ENCODE measurements at regions not wholly inside any gene's neighbourhood (a gene's known extent, or its start where the extent isn't known, plus 50 kb on each side); places are given as distances from the start of the nearest gene placed in this dataset.
A peak's percentile ranks its signal among the peaks of the same experiment; 100 is the strongest.

DNA sequence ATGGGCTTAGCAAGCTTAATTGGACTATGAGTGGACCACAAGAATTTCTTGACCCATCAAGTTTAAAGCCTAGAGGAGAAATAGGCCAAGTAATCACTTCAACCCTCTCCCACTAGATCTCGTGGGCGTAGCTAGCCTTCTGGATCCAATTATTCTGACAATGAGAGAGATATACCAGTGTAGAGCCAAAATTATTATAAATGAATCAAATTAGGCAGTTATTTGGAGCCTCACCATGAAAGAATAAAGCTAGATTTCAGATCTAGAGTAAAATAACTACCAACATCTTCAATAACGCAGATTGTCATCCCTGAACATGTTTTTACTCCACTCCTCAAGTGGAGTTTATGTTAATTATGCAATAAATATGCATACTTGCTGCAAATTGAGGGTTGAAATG lies 143.9 kb upstream of the CDH20 start:
- no peak for DNase-seq

- no peak for DNase-seq
Observed at GRCh38 chr18:61194726-61195125, 138.5 kb upstream of the CDH20 start.

- no peak for DNase-seq
Observed at GRCh38 chr18:61196750-61197149, 136.5 kb upstream of the CDH20 start.

DNA sequence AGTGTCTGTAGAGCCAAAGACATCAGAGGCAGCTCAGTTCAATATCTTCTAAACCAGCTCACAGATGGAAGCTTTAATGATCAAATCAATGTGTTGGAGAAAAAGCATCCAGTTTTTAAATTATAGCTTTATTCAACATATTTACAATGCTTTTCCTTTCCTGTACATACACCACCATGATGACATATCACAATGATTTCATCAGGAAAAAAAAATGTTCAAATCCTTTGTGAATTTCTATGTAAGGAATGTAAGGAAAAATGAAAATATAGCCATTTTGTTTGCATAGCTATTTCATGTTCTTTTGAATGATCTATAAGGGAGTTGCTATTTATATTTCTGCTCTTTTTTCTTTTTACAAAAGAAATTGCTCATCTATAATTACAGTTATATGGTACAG lies 134.7 kb upstream of the CDH20 start:
- no peak for DNase-seq

DNA sequence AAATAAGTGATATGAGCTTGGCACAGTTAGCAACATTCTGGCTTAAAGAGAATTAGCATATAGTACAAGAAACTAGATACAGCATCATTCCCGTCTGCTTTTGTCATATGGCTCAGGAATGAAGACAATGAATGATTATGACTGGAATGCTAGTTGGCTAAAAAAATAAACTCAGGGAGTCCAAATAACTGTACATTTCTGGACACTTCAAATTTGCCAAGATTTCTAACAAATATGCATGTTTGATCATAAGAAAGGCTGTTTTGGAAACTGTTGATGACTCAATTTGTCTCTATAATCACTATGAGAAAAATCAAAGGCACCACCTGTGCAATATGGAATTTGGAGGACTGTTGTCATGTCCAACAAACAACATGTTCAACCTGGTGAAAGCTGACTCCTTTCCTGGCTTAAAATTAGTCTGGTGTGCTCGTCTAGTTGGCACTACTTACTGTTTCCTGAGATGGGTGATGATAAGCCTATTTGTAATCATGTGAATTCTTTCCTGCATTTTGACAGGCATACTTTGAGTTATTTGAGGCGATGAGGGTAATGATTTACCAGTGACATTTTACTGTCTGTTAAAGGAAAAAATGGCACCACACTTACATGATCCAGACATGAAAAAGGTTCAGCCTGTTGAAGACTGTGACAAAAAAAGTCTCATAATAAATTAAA lies 133.9 kb upstream of the CDH20 start:
- peak; percentile 19 for DNase-seq

- peak; percentile 69 for DNase-seq
Observed at GRCh38 chr18:61201511-61201910, 131.7 kb upstream of the CDH20 start.

- DNase-seq, result no peak
Observed at GRCh38 chr18:61203151-61203550, 130.1 kb upstream of the CDH20 start.

DNA sequence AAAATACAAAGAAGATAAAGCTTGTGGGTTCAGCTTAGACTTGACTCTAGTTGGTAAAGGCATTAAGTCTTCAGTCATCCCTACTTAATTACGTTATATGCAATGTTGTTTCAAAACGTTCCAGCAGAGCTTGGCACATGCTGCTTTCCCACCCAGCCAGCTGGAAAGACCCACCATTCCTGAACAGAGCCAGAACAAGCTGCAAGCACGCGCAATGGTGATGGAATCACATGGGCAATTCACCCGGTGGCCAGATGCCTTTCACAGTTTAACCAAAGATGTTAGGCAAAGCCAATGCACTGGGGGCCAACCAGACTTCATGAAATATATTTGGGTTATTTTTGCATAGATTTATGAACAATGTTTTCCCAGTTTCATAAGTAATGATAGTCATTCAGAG lies 123.4 kb upstream of the CDH20 start:
- DNase-seq, result peak; percentile 70

GRCh38 chr18:61216051-61216450 lies 117.2 kb upstream of the CDH20 start:
- DNase-seq, result no peak

DNA sequence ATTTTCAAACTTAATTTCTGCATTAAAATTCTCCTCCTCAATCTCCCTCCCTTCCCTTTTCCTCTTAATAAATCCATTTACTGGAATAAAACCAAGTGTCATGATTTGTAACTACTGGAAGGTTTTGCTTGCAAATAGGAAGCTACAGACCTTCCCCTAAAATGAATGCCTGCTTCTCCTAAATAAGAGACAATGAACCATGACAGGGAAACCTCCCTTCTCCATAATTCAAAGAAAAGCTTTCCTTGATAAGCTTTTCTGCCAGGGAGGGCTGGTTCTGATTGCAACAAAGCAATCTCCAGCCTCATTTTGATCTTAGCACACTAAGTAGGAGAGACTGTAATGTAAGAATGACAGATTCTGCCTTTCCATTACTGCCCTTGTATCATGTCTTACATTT lies 111.0 kb upstream of the CDH20 start:
- DNase-seq, result no peak

- DNase-seq, result no peak
Observed at GRCh38 chr18:61225336-61225735, 107.9 kb upstream of the CDH20 start.

GRCh38 chr18:61236356-61237057 lies 96.7 kb upstream of the CDH20 start:
- DNase-seq, result no peak

DNA sequence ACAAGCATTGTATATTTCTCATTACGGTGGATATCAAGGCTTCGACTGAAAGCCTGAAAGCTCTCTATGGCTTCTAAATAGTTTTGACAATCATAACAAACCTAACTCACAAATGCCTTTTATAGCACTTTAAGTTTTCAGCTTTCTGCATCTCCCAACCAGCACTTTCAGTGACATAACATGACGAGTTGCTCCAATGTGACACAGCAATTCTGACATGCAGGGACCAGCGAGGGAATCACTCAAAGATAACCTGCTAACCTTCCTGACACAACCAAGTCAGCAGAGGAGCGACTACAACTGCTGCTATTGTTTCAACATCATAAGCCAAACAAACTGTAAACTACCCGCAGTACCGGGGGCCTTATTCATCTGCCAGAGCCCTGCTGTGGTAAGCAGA lies 95.7 kb upstream of the CDH20 start:
- no peak for DNase-seq

DNA sequence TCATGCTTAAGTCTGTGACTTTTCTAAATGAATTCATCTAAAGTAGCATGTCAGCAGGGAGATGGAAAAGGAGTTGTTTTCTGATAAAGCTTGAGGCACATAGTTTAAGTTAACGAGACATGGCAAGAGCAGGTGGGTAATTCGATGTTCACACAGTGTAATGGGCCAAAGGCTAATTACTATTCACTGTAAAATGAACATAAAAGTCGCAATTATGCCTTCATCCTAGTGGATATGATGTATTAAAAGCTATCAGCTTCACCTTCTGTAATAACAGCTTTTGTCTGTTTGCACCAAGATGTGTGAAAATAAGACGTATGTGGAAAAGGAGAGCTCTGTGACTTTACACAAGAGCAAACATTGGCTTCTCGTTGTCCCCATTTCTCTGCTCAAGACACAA lies 94.2 kb upstream of the CDH20 start:
- no peak for DNase-seq

DNA sequence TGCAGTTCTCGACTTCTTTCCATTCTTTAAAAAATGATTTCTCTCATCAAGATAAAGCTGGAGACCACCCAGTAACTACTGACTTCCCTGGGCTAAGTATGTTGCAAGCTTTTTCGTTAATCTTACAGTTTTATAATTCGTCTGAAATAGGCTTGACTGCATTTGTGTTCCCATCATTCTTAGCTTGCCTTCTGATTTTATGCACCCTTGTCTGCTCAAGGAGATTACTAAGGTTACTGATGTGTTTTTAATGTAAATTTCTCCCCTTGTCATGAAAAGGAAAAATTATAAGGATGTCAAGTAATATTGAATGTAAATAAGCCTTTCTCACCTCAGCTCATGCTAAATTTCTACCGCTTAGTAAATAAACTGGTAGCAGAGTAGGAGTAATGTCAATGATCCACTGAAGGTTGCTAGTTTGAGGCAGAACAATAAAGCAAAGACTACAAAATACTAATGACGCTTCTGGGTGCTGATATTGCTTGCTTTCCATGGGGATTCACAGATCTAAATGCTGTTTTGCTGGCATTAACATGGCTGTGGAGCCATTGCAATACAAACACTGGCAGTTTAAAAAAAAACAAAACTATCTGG lies 91.9 kb upstream of the CDH20 start:
- DNase-seq, result no peak

GRCh38 chr18:61244632-61245031 lies 88.6 kb upstream of the CDH20 start:
- DNase-seq, result no peak

DNA sequence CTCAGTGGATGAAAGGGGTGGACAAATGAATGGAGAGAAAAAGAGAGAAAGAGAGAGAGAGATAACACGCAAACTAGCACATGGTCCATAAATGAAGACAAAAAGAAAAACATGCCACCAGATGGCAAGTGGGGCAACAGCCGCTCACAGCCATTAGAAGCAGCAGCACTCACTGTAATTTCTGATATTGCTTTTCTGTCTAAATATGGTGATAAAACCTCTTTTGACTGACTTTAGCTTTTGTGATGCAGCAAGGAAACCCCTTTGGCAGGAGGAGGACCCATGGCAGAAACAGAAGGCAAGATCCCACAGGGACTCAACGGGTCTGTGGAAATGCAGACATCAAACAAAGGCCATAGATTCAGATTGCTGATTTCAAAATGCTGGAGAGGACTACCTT lies 88.0 kb upstream of the CDH20 start:
- no peak for DNase-seq

DNA sequence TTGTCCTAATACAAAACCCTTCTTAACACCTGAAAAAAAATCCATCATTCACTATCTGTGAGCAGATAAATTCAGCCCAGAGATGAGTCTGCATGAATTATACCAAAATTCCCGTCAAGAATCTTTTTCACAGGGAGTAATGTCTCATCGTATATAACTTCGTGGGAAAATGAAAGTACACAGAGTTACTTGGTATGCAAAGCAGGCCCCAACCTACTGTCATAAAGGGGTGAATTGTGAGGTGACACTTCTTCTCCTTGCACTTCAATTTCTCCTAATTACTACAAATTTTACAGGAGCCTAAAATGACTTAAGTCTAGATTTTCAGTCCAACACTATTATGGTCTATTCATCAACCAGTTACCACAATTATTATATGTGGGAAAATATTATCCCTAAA lies 84.6 kb upstream of the CDH20 start:
- DNase-seq, result no peak

GRCh38 chr18:61256291-61256690 lies 76.9 kb upstream of the CDH20 start:
- no peak for DNase-seq

GRCh38 chr18:61261870-61262269 lies 71.4 kb upstream of the CDH20 start:
- no peak for DNase-seq

DNA sequence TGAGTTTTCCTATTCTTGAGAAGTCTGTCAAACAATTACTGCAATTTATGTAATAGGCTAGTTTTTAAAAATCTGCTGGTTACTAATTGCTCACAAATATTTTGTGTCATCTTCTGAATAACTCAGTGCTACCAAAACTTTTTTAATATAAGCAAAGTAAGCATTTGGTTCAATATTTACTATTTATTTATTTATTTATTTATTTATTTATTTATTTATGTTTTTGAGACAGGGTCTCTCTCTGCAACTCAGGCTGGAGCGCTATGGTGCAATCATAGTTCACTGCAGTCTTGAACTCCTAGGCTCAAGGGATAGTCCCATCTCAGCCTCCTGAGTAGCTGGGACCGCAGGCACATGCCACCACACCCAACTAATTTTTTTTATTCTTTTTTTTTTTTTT lies 60.4 kb upstream of the CDH20 start:
- no peak for DNase-seq

DNA sequence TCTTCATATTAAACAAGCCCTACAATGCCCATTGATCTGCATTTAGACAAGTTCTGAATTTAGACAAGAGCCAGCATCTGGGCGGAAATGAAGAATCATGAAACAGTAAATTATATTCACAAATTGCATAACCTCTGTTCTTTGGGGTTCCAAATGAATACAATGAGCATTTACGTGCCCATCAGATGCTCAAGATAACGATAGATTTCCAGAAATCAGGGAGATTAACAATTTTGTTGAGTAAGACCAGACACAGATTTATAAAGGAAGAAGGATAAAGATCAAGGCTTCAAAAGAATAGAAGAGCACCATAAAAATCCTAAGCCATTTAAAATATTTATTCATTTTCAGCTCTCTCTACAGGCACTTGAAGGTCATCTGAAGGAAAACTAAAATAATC lies 59.7 kb upstream of the CDH20 start:
- no peak for DNase-seq

DNA sequence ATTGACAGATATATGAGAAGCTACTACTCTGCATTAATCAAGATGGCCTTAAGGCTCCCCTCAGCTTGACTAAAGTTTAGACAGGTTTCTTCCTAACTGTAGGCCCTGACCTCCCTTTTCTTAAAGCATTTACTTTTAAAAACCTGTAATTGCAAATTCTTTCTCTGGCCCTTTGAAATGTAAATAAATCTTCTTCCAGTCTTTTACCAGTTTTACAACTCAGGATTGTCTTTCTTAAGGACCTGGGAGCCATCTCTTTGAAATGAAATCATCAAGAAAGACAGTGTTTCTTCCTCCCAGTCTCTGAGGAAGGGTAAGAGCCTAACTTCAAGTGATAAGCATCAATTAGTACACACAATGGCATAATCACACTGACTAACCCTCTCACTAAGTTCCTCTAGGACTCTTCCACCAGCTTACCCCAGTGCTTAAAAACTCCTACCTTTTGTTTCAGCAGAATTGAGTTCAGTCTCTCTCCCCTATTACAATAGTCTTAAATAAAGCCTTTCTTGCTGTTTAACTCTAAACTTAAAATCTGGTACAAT lies 58.7 kb upstream of the CDH20 start:
- DNase-seq, result no peak

DNA sequence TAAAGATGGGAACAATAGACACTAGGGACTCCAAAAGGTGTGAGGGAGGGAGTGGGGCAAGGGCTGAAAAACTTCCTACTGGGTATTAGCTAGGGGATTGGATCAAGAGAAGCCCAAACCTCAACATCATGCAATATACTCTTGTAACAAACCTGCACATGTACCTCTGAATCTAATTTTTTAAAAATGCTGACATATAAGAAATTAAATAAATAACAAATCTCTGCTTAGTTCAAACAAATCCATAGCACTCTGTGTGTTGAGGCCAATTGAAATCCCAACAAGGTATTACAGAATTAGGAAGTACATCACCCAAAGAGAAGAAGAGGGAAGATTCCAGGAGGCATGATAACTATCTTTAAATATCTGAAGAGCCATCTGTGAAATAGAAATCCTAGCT lies 55.4 kb upstream of the CDH20 start:
- no peak for DNase-seq

Measured in hindlimb muscle (tissue), 1 donor.